ENCODE measurements at regions not wholly inside any gene's neighbourhood (a gene's known extent, or its start where the extent isn't known, plus 50 kb on each side); places are given as distances from the start of the nearest gene placed in this dataset.

DNA sequence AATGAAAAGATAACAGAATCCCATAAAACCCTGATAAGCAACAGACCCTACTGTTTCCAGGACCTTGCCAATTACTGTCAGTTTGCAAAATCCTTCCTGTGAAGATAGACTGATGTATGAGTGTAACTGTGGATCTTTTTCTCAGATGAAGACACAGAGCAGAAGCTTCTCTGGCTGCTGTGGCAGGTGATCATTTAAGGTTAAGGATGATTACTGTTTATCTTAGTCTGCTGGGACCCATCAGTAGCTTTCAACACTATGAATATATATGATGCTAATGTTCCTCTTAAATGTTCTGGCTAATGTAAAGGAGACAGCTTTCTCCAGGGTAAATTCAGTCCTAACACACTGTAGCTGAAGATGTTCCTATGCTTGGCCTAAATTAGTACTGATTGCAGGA, 56.0 kb upstream of the CTTNBP2 start:
- DNase-seq: no peak
- no peak overlapping the region for H3K27ac Mint-ChIP-seq
- H3K9me3 ChIP-seq (ENCODE audit: control insufficient read depth, low read length): peaks cover 12% of the 10 kb centered on the region
- no peak overlapping the region for H3K4me3 Mint-ChIP-seq
- H3K9me3 Mint-ChIP-seq: no peaks in the 10 kb centered on the region
- no peak overlapping the region for H3K27ac ChIP-seq (ENCODE audit: low read depth, low read length)
- H3K4me1 ChIP-seq (ENCODE audit: control insufficient read depth, insufficient read depth, low read length): no peaks in the 10 kb centered on the region
- TF ChIP-seq, protein P1, sequence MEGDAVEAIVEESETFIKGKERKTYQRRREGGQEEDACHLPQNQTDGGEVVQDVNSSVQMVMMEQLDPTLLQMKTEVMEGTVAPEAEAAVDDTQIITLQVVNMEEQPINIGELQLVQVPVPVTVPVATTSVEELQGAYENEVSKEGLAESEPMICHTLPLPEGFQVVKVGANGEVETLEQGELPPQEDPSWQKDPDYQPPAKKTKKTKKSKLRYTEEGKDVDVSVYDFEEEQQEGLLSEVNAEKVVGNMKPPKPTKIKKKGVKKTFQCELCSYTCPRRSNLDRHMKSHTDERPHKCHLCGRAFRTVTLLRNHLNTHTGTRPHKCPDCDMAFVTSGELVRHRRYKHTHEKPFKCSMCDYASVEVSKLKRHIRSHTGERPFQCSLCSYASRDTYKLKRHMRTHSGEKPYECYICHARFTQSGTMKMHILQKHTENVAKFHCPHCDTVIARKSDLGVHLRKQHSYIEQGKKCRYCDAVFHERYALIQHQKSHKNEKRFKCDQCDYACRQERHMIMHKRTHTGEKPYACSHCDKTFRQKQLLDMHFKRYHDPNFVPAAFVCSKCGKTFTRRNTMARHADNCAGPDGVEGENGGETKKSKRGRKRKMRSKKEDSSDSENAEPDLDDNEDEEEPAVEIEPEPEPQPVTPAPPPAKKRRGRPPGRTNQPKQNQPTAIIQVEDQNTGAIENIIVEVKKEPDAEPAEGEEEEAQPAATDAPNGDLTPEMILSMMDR (conservative IDR thresholded peaks at IDR 0.05): no peak
- no peaks in the 10 kb centered on the region for H3K36me3 ChIP-seq (ENCODE audit: control insufficient read depth, insufficient read depth, low read length)
- no peaks in the 10 kb centered on the region for H3K27me3 ChIP-seq (ENCODE audit: control insufficient read depth, insufficient read depth, low read length, poor library complexity, severe bottlenecking)
- H3K4me1 Mint-ChIP-seq: no peaks in the 10 kb centered on the region
- H3K9ac ChIP-seq (ENCODE audit: extremely low read depth, low read length, poor library complexity, severe bottlenecking): no peak overlapping the region
- no peak overlapping the region for H3K4me3 ChIP-seq (ENCODE audit: low read length)
- no peaks in the 10 kb centered on the region for H3K36me3 Mint-ChIP-seq (ENCODE audit: low read depth)
- no peaks in the 10 kb centered on the region for H3K27me3 Mint-ChIP-seq (ENCODE audit: insufficient read depth)

DNA sequence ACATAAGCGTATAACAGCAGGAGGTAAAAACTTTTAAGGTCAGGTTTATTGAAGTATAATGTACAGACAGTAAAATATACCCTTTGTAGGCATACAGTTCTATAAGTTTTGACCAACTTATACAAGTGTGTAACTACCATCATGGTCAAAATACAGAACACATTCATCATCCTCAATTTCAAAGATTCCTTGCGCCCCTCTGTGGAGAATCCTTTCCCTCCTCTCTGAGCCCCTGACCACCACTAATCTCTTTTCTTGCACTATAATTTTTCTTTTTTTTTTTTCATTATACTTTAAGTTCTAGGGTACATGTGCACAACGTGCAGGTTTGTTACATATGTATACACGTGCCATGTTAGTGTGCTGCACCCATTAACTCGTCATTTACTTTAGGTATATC, 58.1 kb upstream of the CTTNBP2 start:
- H3K27me3 ChIP-seq (ENCODE audit: control insufficient read depth, insufficient read depth, low read length, poor library complexity, severe bottlenecking): no peaks in the 10 kb centered on the region
- Mint-ChIP-seq H3K9me3 (no peaks in the 10 kb centered on the region), H3K36me3 (ENCODE audit: low read depth) (no peaks in the 10 kb centered on the region), H3K4me1 (no peaks in the 10 kb centered on the region), H3K4me3 (no peak overlapping the region), H3K27me3 (ENCODE audit: insufficient read depth) (no peaks in the 10 kb centered on the region), H3K27ac (no peak overlapping the region)
- no peak for DNase-seq
- no peak overlapping the region for H3K9ac ChIP-seq (ENCODE audit: extremely low read depth, low read length, poor library complexity, severe bottlenecking)
- no peak overlapping the region for H3K4me3 ChIP-seq (ENCODE audit: low read length)
- 94 to 100% methylated on average over 1 to 5 of the region's 5 CpGs for WGBS, 2 experiments (ENCODE audit: insufficient coverage in 1 of 2, insufficient read length in 1 of 2)
- peaks cover 12% of the 10 kb centered on the region for H3K9me3 ChIP-seq (ENCODE audit: control insufficient read depth, low read length)
- no peaks in the 10 kb centered on the region for H3K4me1 ChIP-seq (ENCODE audit: control insufficient read depth, insufficient read depth, low read length)
- no peaks in the 10 kb centered on the region for H3K36me3 ChIP-seq (ENCODE audit: control insufficient read depth, insufficient read depth, low read length)
- TF ChIP-seq, protein P1 (conservative IDR thresholded peaks at IDR 0.05): no peak
- H3K27ac ChIP-seq (ENCODE audit: low read depth, low read length): no peak overlapping the region

DNA sequence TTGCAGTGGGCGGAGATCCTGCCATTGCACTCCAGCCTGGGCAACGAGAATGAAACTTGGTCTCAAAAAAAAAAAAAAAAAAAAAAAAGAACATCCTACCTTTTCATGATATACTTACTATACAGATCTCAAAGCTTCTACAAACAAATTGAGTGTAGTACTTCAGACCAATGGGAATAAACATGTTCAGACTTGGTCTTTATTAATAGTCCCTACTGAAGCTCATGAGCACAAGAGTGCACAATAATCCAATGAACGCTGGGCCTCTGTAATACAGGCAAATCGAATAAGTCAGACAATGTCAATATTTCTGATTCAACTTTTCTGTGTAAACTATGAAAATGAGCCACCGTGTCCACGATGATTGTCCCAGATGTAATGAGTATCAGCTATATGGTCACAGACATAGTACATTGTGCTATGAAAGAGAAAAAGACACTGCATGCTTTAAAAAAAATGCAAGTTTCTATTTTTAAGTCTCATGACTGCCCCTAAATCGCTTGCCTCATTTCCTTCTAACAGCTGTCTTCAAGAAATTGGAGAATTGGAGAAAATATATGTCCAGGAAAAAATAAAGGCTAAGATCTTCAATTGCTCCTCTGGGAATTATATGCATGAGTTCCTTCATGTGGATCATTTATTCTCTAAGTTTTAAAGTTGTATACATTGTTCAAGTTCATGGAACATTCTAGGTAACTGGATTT, 64.0 kb upstream of the CTTNBP2 start:
- WGBS, 2 experiments (ENCODE audit: insufficient coverage in 1 of 2, insufficient read length in 1 of 2): 87 to 90% methylated on average over 6 to 7 of the region's 7 CpGs

More for the DNA sequence above, 64.0 kb upstream of the CTTNBP2 start:
- H3K27ac ChIP-seq (ENCODE audit: low read depth, low read length): no peak overlapping the region
- Mint-ChIP-seq H3K36me3 (ENCODE audit: low read depth) (no peaks in the 10 kb centered on the region), H3K4me3 (no peak overlapping the region), H3K27ac (no peak overlapping the region), H3K4me1 (no peaks in the 10 kb centered on the region), H3K27me3 (ENCODE audit: insufficient read depth) (no peaks in the 10 kb centered on the region), H3K9me3 (no peaks in the 10 kb centered on the region)
- no peak overlapping the region for H3K9ac ChIP-seq (ENCODE audit: extremely low read depth, low read length, poor library complexity, severe bottlenecking)
- no peak overlapping the region for H3K4me3 ChIP-seq (ENCODE audit: low read length)
- DNase-seq: no peak
- no peaks in the 10 kb centered on the region for H3K27me3 ChIP-seq (ENCODE audit: control insufficient read depth, insufficient read depth, low read length, poor library complexity, severe bottlenecking)
- no peaks in the 10 kb centered on the region for H3K36me3 ChIP-seq (ENCODE audit: control insufficient read depth, insufficient read depth, low read length)
- peaks cover 12% of the 10 kb centered on the region for H3K9me3 ChIP-seq (ENCODE audit: control insufficient read depth, low read length)
- H3K4me1 ChIP-seq (ENCODE audit: control insufficient read depth, insufficient read depth, low read length): no peaks in the 10 kb centered on the region
- TF ChIP-seq, protein P1 (conservative IDR thresholded peaks at IDR 0.05): no peak
